ENCODE measurements at regions not wholly inside any gene's neighbourhood (a gene's known extent, or its start where the extent isn't known, plus 50 kb on each side); places are given as distances from the start of the nearest gene placed in this dataset.

DNA sequence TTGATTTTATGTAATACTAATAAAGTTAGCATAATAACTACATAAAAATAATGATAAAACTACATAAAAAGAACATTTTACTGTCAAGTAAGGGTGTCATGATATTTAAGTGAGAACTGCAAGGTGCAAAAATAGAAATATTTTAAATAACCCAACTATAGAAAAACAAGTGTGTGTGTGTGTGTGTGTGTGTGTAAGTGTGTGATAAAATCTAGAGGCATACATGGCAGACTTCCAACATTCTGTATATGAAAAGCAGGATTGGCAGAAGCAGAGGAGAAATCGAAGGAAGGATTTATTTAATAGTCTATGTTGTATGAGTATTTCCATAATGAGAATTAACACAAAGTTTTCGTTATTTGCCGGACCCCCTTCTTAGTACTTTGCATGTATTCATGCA, 334.1 kb downstream of the KCNJ2 start:
- H3K4me3 ChIP-seq (ENCODE audit: extremely low read depth in 1 of 4, insufficient read depth in 2 of 4, low read depth in 3 of 4, low read length in 4 of 4): no peak overlapping the region
- no peak overlapping the region for H2BK20ac ChIP-seq (ENCODE audit: low read length)
- H2AK5ac ChIP-seq (ENCODE audit: low read depth, low read length): no peak overlapping the region
- H2BK12ac ChIP-seq (ENCODE audit: low read depth, low read length): no peak overlapping the region
- no peak overlapping the region for H3K23ac ChIP-seq (ENCODE audit: insufficient read length)
- no peak for DNase-seq (ENCODE audit: low read depth in 1 of 2, low spot score in 2 of 2)
- H3K14ac ChIP-seq (ENCODE audit: insufficient read length): no peak overlapping the region
- no peaks in the 10 kb centered on the region for H3K36me3 ChIP-seq (ENCODE audit: control insufficient read depth in 2 of 4, insufficient read depth in 4 of 4, low read length in 3 of 4)
- no peaks in the 10 kb centered on the region for H3K23me2 ChIP-seq (ENCODE audit: low read depth, low read length)
- H2BK120ac ChIP-seq (replicated peaks; ENCODE audit: low read depth, low read length): no peak overlapping the region
- no peaks in the 10 kb centered on the region for H3K27me3 ChIP-seq (replicated peaks in 1 of 4; ENCODE audit: control insufficient read depth in 3 of 4, extremely low read depth in 1 of 4, insufficient read depth in 3 of 4, low read length in 3 of 4)
- no peaks in the 10 kb centered on the region for H3K79me2 ChIP-seq (ENCODE audit: control insufficient read depth in 1 of 2, insufficient read depth in 2 of 2, low read length in 2 of 2)
- no peak overlapping the region for H3K18ac ChIP-seq (ENCODE audit: extremely low read depth, low read length)
- H3K4me2 ChIP-seq (ENCODE audit: insufficient read depth in 1 of 2, low read depth in 2 of 2, low read length in 2 of 2): no peak overlapping the region
- peaks cover 0 to 3% (median 0%) of the 10 kb centered on the region in 4 experiments; a peak in 2 of 7 replicates for H3K4me1 ChIP-seq (replicated peaks in 1 of 4; ENCODE audit: control insufficient read depth in 3 of 4, insufficient read depth in 4 of 4, low read length in 3 of 4)
- no peaks in the 10 kb centered on the region for H3K79me1 ChIP-seq (ENCODE audit: low read depth, low read length)
- no peak overlapping the region for H2AFZ ChIP-seq (ENCODE audit: low read length)
- H2BK5ac ChIP-seq (ENCODE audit: low read depth, low read length): no peak overlapping the region
- TF ChIP-seq CEBPB (IDR thresholded peaks at IDR 0.05; ENCODE audit: low read depth, low read length) (no peak), NRF1 (IDR thresholded peaks at IDR 0.05; ENCODE audit: low read depth, low read length) (no peak), PHF8 (conservative IDR thresholded peaks at IDR 0.05; ENCODE audit: low read depth, low read length) (no peak), RFX5 (IDR thresholded peaks at IDR 0.05; ENCODE audit: borderline replicate concordance, low read depth, low read length) (no peak), POLR2AphosphoS5 (IDR thresholded peaks at IDR 0.05; ENCODE audit: low read depth, low read length) (no peak), E2F6 (IDR thresholded peaks at IDR 0.05) (no peak), HDAC2 (IDR thresholded peaks at IDR 0.05; ENCODE audit: borderline replicate concordance in 1 of 2, low read depth in 2 of 2, low read length in 2 of 2) (no peak), EZH2 (IDR thresholded peaks at IDR 0.05; ENCODE audit: low read depth, low read length, severe bottlenecking) (no peak), CBX5 (IDR thresholded peaks at IDR 0.05; ENCODE audit: low read depth, low read length) (no peak), BRCA1 (IDR thresholded peaks at IDR 0.05; ENCODE audit: low read depth, low read length) (no peak), MAFK (IDR thresholded peaks at IDR 0.05; ENCODE audit: low read depth, low read length) (no peak)
- TF ChIP-seq, protein P1, sequence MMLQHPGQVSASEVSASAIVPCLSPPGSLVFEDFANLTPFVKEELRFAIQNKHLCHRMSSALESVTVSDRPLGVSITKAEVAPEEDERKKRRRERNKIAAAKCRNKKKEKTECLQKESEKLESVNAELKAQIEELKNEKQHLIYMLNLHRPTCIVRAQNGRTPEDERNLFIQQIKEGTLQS (IDR thresholded peaks at IDR 0.05; ENCODE audit: insufficient read depth, low read depth, low read length): no peak
- H4K8ac ChIP-seq (ENCODE audit: extremely low read depth, insufficient read depth, low read length): no peak overlapping the region
- no peak overlapping the region for H3K27ac ChIP-seq (ENCODE audit: low read depth, low read length)
- H3K9ac ChIP-seq (replicated peaks in 1 of 4; ENCODE audit: extremely low read depth in 1 of 4, low read depth in 3 of 4, low read length in 3 of 4): no peak overlapping the region
- no peak overlapping the region for H4K91ac ChIP-seq (replicated peaks; ENCODE audit: insufficient read length, low read length)
- no peaks in the 10 kb centered on the region for H3K9me3 ChIP-seq (ENCODE audit: insufficient read depth in 2 of 2, low read depth in 1 of 2, low read length in 1 of 2)
- 95% methylated on average over 3 of the region's 3 CpGs; no CpG with 5 or more reads in 1 of the 2 experiments for WGBS, 2 experiments (ENCODE audit: extremely low coverage in 1 of 2, insufficient coverage in 1 of 2, insufficient read length in 1 of 2, insufficient replicate concordance in 2 of 2, low coverage in 1 of 2, low lambda C conversion rate in 2 of 2, missing lambda C conversion rate in 1 of 2)
- ChIA-PET CTCF (ENCODE audit: partially characterized antibody) (no interaction called here), POLR2A (ENCODE audit: partially characterized antibody) (no interaction called here)
- FAIRE-seq: no peak
- no peak overlapping the region for H4K5ac ChIP-seq (ENCODE audit: insufficient read length, low read depth, low read length)
- H2BK15ac ChIP-seq (ENCODE audit: low read length): no peak overlapping the region
- no peak overlapping the region for H3K4ac ChIP-seq (replicated peaks; ENCODE audit: insufficient read length, low read depth, low read length)
- no peak overlapping the region for H3K56ac ChIP-seq (replicated peaks; ENCODE audit: insufficient read length, low read depth, low read length)
- no peaks in the 10 kb centered on the region for H4K20me1 ChIP-seq (replicated peaks in 1 of 2; ENCODE audit: control insufficient read depth in 1 of 2, insufficient read depth in 2 of 2, low read length in 2 of 2)
